ENCODE measurements at regions not wholly inside any gene's neighbourhood (a gene's known extent, or its start where the extent isn't known, plus 50 kb on each side); places are given as distances from the start of the nearest gene placed in this dataset.

- H3K4me2 ChIP-seq (ENCODE audit: insufficient read depth, low read length) = no peak overlapping the region
- intact Hi-C loops (cut with micrococcal nuclease) (no loop called here), dilution Hi-C loops (cut with MboI; ENCODE audit: extremely low pct_ligation_motif_present, low sequenced_read_pairs) (no loop called here)
- no peaks in the 10 kb centered on the region for H3K9me3 ChIP-seq (replicated peaks; ENCODE audit: control insufficient read depth, insufficient read depth, low read length)
- no peaks in the 10 kb centered on the region for H4K20me1 ChIP-seq (replicated peaks; ENCODE audit: control insufficient read depth, extremely low read depth, insufficient read depth, low read length)
- H2AFZ ChIP-seq (ENCODE audit: low read depth, low read length) = no peak overlapping the region
- FAIRE-seq = no peak
- TF ChIP-seq MAX (IDR thresholded peaks at IDR 0.05; ENCODE audit: insufficient read depth, insufficient read length) = no peak
- TF ChIP-seq FOS (IDR thresholded peaks at IDR 0.05; ENCODE audit: borderline replicate concordance, insufficient read depth, low read length) = no peak
- TF ChIP-seq JUN (IDR thresholded peaks at IDR 0.05; ENCODE audit: borderline replicate concordance, insufficient read depth, insufficient read length, low read depth) = no peak
- no peak for TF ChIP-seq EZH2 (IDR thresholded peaks at IDR 0.05; ENCODE audit: borderline replicate concordance, low read depth, low read length, severe bottlenecking)
- no peak for TF ChIP-seq POLR2AphosphoS5 (IDR thresholded peaks at IDR 0.05; ENCODE audit: insufficient read depth, low read depth, low read length)
- no peak for TF ChIP-seq POLR2A (IDR thresholded peaks at IDR 0.05; ENCODE audit: low read depth, low read length)
- TF ChIP-seq GATA2 (IDR thresholded peaks at IDR 0.05; ENCODE audit: insufficient read depth, insufficient read length, low read depth, low read length) = no peak
- TF ChIP-seq CTCF (IDR thresholded peaks at IDR 0.05; ENCODE audit: extremely low read depth in 1 of 2, insufficient read depth in 1 of 2, low read depth in 1 of 2, low read length in 2 of 2) = no peak
- no peak for TF ChIP-seq MYC (IDR thresholded peaks at IDR 0.05; ENCODE audit: low read depth, low read length)
- CTCF ChIA-PET = no interaction called here
- DNase-seq (ENCODE audit: low read depth, low spot score) = no peak
- H3K9me1 ChIP-seq (replicated peaks; ENCODE audit: control insufficient read depth, extremely low read depth, insufficient read depth, low read length) = no peaks in the 10 kb centered on the region
- H3K27ac ChIP-seq (ENCODE audit: insufficient read depth, low read depth, low read length) = no peak overlapping the region
- POLR2A ChIA-PET = no interaction called here
- H3K4me1 ChIP-seq (ENCODE audit: control insufficient read depth, extremely low read depth, insufficient read depth, low read length) = no peaks in the 10 kb centered on the region
- H3K27me3 ChIP-seq (ENCODE audit: control insufficient read depth in 2 of 2, insufficient read depth in 2 of 2, low read length in 2 of 2) = no peaks in the 10 kb centered on the region
- H3K36me3 ChIP-seq (ENCODE audit: control insufficient read depth in 2 of 2, extremely low read depth in 1 of 2, insufficient read depth in 2 of 2, low read length in 2 of 2) = no peaks in the 10 kb centered on the region
- no peaks in the 10 kb centered on the region for H3K79me2 ChIP-seq (ENCODE audit: control insufficient read depth, insufficient read depth, low read length)
- BruUV-seq (replicated peaks) = no TSS peak
- H3K9ac ChIP-seq (replicated peaks; ENCODE audit: extremely low read depth, insufficient read depth, low read length) = no peak overlapping the region
- no peak overlapping the region for H3K4me3 ChIP-seq (replicated peaks in 1 of 3; ENCODE audit: insufficient read depth in 1 of 3, low read depth in 1 of 3, low read length in 3 of 3)
Observed at GRCh38 chr4:36823199-36823967, 421.2 kb upstream of the NWD2 start.
